ENCODE measurements at regions not wholly inside any gene's neighbourhood (a gene's known extent, or its start where the extent isn't known, plus 50 kb on each side); places are given as distances from the start of the nearest gene placed in this dataset.

GRCh38 chr9:19513671-19514275, 105.0 kb downstream of the ACER2 start:
- TF ChIP-seq TAF1 (IDR thresholded peaks at IDR 0.05; ENCODE audit: borderline replicate concordance, insufficient read depth, low read length), result no peak
- no peak for TF ChIP-seq REST (IDR thresholded peaks at IDR 0.05; ENCODE audit: insufficient read depth in 1 of 2, low read depth in 2 of 2, low read length in 2 of 2)
- no peak for TF ChIP-seq POLR2AphosphoS5 (IDR thresholded peaks at IDR 0.05; ENCODE audit: low read depth, low read length)
- no peak for TF ChIP-seq SIN3A (IDR thresholded peaks at IDR 0.05; ENCODE audit: borderline replicate concordance, insufficient read depth, low read length)
